Lower leg skin (tissue), 3 donors: ENCODE measurements at regions not wholly inside any gene's neighbourhood (a gene's known extent, or its start where the extent isn't known, plus 50 kb on each side); places are given as distances from the start of the nearest gene placed in this dataset.

Experiments
- POLR2A ChIP-seq, 2 donors: fragments of 450-650 bp; IDR thresholded peaks; one replicate each; pipeline ENCODE4 v1.6.1; 2016 to 2017; ENCODE audit warnings: antibody characterized with exemption in 2 of 2, mild to moderate bottlenecking in 1 of 2, moderate library complexity in 1 of 2
- TF ChIP-seq, protein P1 (sequence below), 3 donors: fragments of 450-650 bp; IDR thresholded peaks; one replicate each; pipeline ENCODE4 v1.5.1; 2016; ENCODE audit warnings: antibody characterized with exemption in 3 of 3, mild to moderate bottlenecking in 3 of 3, moderate library complexity in 2 of 3

DNA sequence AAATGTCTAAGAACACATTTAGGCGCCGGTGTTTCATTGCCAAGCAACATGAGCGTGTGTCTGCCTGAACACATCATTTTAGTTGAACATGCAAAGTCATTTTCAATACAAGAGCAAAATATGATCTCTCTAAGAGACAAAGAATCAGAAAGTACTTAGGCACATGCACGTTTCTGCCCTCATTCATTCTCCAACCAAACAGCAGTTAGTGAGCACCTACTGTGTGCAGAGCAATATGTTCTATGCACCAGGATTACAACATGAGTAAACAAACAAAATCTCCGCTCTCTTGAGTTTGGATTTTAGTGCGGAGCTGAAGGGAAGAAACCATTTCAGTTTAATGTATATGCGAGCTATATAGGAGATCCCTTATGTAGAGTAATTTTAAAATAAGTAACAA is 71.6 kb upstream of the KLF6 start:
- TF ChIP-seq, protein P1, sequence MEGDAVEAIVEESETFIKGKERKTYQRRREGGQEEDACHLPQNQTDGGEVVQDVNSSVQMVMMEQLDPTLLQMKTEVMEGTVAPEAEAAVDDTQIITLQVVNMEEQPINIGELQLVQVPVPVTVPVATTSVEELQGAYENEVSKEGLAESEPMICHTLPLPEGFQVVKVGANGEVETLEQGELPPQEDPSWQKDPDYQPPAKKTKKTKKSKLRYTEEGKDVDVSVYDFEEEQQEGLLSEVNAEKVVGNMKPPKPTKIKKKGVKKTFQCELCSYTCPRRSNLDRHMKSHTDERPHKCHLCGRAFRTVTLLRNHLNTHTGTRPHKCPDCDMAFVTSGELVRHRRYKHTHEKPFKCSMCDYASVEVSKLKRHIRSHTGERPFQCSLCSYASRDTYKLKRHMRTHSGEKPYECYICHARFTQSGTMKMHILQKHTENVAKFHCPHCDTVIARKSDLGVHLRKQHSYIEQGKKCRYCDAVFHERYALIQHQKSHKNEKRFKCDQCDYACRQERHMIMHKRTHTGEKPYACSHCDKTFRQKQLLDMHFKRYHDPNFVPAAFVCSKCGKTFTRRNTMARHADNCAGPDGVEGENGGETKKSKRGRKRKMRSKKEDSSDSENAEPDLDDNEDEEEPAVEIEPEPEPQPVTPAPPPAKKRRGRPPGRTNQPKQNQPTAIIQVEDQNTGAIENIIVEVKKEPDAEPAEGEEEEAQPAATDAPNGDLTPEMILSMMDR (IDR thresholded peaks at IDR 0.05), result no peak
- TF ChIP-seq POLR2A (IDR thresholded peaks at IDR 0.05), result no peak
